SK-N-SH (cell line): ENCODE measurements at regions not wholly inside any gene's neighbourhood (a gene's known extent, or its start where the extent isn't known, plus 50 kb on each side); places are given as distances from the start of the nearest gene placed in this dataset.

Source experiments
- CHD2 ChIP-seq: fragments of 150-350 bp; IDR thresholded peaks from 2 replicates; pipeline ENCODE4 v1.6.1; 2018; ENCODE audit warnings: low read length; ENCODE audit not compliant: partially characterized antibody
- CTCF ChIP-seq: fragments of 200-600 bp; sonication (generic); IDR thresholded peaks from 2 replicates; pipeline ENCODE4 v1.6.1; 2017; ENCODE audit warnings: antibody characterized with exemption, mild to moderate bottlenecking, moderate library complexity
- FOSL2 ChIP-seq: IDR thresholded peaks from 2 replicates; pipeline ENCODE4 v1.4.0; 2012; ENCODE audit warnings: low read depth, mild to moderate bottlenecking, moderate library complexity, borderline replicate concordance
- FOXM1 ChIP-seq: IDR thresholded peaks from 2 replicates; pipeline ENCODE4 v1.4.0; 2012; ENCODE audit warnings: low read depth, mild to moderate bottlenecking
- GABPA ChIP-seq: IDR thresholded peaks from 2 replicates; pipeline ENCODE4 v1.4.0; 2012; ENCODE audit warnings: low read depth, mild to moderate bottlenecking
- NFIC ChIP-seq: IDR thresholded peaks from 2 replicates; pipeline ENCODE4 v1.4.0; 2012; ENCODE audit warnings: borderline replicate concordance
- PBX3 ChIP-seq: IDR thresholded peaks from 2 replicates; pipeline ENCODE4; 2012
- POLR2AphosphoS5 ChIP-seq: IDR thresholded peaks from 2 replicates; pipeline ENCODE4 v1.6.1; 2012; ENCODE audit warnings: low read depth, low read length
- RAD21 ChIP-seq: IDR thresholded peaks from 2 replicates; pipeline ENCODE4 v1.6.1; 2012; ENCODE audit warnings: mild to moderate bottlenecking, low read length
- REST ChIP-seq: IDR thresholded peaks from 2 replicates; pipeline ENCODE4 v1.6.1; 2012; ENCODE audit warnings: mild to moderate bottlenecking, low read depth, low read length, moderate library complexity
- TCF12 ChIP-seq: IDR thresholded peaks from 2 replicates; pipeline ENCODE4 v1.4.0; 2012
- USF2 ChIP-seq: fragments of 150-350 bp; IDR thresholded peaks from 2 replicates; pipeline ENCODE4 v1.6.1; 2017; ENCODE audit warnings: antibody characterized with exemption, low read length, low read depth, borderline replicate concordance
- YY1 ChIP-seq: IDR thresholded peaks from 2 replicates; pipeline ENCODE4 v1.4.0; 2012; ENCODE audit warnings: low read depth, mild to moderate bottlenecking

GRCh38 chr6:155974811-155975323 is 519.2 kb upstream of the NOX3 start:
- TF ChIP-seq RAD21 = no peak
- no peak for TF ChIP-seq PBX3
- TF ChIP-seq FOSL2 = no peak
- TF ChIP-seq CTCF = no peak
- no peak for TF ChIP-seq YY1
- TF ChIP-seq NFIC = no peak
- no peak for TF ChIP-seq REST
- no peak for TF ChIP-seq TCF12
- no peak for TF ChIP-seq GABPA
- TF ChIP-seq USF2 = no peak
- TF ChIP-seq FOXM1 = no peak
- no peak for TF ChIP-seq CHD2
- TF ChIP-seq POLR2AphosphoS5 = no peak
